Urinary bladder (tissue), 3 donors: ENCODE measurements at regions not wholly inside any gene's neighbourhood (a gene's known extent, or its start where the extent isn't known, plus 50 kb on each side); places are given as distances from the start of the nearest gene placed in this dataset.
A peak's percentile ranks its signal among the peaks of the same experiment; 100 is the strongest.

Experiments
- DNase-seq: peaks from one replicate; pipeline ENCODE4 v3.0.0-alpha.2; 2015; ENCODE audit errors: extremely low spot score
- H3K27ac ChIP-seq: one replicate; pipeline ENCODE4 v1.5.1; 2013; ENCODE audit warnings: low read depth, mild to moderate bottlenecking, moderate library complexity
- H3K36me3 ChIP-seq: one replicate; pipeline ENCODE4 v1.6.1; 2013; ENCODE audit warnings: mild to moderate bottlenecking, moderate library complexity; ENCODE audit not compliant: insufficient read depth
- H3K4me1 ChIP-seq: one replicate; pipeline ENCODE4 v1.6.1; 2013; ENCODE audit warnings: mild to moderate bottlenecking, moderate library complexity; ENCODE audit not compliant: insufficient read depth
- H3K4me3 ChIP-seq: one replicate; pipeline ENCODE4 v1.5.1; 2013; ENCODE audit warnings: low read depth, low read length
- WGBS: extraction: QIAGEN DNeasy Blood & Tissue Kit; methylation state at CpG from one replicate; pipeline ENCODE4 v1.1.7; 2013; 5-methylcytosine and 5-hydroxymethylcytosine counted together
- donor health status: healthy with polysubstance abuse.
- donor health status: healthy.

DNA sequence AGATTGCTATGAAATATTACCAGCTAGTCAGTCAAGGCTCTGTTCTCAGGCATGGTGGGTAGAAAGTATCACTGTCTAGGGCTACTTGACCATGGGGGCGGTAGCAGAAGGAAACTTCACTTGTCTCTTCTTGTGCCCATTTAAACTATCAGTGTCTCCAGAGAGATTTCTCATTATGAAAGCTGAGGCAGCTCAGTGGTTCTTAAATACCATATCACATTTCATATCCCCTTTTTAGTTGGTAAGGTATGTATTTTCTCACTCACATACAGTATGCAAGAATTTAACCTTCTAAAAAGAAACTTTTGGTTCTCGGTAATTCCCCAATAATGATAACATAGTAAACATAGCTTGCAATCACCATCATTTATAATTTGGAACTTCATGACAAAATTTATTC lies 1180.0 kb upstream of the TENM4 start:
- no peak overlapping the region for H3K4me3 ChIP-seq
- no peaks in the 10 kb centered on the region for H3K4me1 ChIP-seq
- WGBS: 94% methylated on average over 2 of the region's 2 CpGs
- DNase-seq: no peak
- no peak overlapping the region for H3K27ac ChIP-seq
- H3K36me3 ChIP-seq: no peaks in the 10 kb centered on the region

DNA sequence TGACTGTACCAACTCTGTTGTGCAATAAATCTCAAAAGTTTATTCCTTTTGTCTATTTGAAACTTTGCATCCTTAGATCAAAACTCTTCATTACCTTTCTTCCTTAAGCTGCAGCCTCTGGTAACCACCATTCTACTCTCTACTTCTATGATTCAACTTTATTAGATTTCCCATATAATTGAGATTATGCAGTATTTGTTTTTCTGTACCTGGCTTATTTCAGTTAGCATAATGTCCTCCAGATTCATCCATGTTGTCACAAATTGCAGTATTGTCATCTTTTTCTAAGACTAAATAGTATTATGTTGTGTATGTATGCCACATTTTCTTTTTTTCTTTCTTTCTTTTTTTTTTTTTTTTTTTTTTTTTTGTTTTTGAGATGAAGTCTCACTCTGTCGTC lies 1176.3 kb upstream of the TENM4 start:
- WGBS: 90% methylated on average over 1 of the region's 1 CpG
- no peak overlapping the region for H3K4me3 ChIP-seq
- DNase-seq: no peak
- no peaks in the 10 kb centered on the region for H3K4me1 ChIP-seq
- no peaks in the 10 kb centered on the region for H3K36me3 ChIP-seq
- H3K27ac ChIP-seq: no peak overlapping the region

DNA sequence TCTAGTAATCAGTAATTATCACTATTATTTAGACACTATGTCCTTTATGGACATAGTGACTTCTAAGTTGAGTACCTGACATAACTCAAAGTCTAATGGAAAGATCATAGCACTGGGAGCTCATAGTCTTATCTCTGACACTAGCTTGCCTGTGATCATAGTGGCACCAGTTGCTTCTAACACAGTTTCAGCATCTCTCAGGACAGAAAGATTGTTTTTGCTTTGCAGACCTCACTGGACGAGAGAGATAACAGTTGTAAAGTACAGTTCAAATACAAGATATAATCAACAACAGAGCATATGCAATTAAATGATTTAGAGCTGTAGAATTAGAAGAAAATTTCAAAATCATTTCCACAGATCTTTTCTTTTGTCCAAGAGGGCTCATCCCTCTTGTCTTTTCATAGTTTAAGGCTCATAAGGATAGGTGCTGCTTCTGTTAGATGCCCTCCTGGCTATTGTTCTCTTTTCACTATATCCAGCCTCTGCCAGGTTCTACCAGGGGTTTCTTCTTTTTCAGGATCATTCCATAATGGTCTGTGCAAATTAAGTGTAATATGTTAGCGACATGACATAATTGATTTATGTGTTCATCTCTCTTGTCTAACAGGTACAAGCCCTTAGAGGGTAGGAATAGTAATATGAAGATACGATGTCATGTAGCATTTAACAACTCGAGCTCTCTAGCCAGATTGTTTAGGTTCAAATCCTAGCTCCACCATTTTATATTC lies 1175.4 kb upstream of the TENM4 start:
- 79% methylated on average over 4 of the region's 4 CpGs for WGBS
- Histone ChIP-seq H3K27ac (no peak overlapping the region), H3K4me3 (no peak overlapping the region), H3K36me3 (no peaks in the 10 kb centered on the region), H3K4me1 (no peaks in the 10 kb centered on the region)
- no peak for DNase-seq

DNA sequence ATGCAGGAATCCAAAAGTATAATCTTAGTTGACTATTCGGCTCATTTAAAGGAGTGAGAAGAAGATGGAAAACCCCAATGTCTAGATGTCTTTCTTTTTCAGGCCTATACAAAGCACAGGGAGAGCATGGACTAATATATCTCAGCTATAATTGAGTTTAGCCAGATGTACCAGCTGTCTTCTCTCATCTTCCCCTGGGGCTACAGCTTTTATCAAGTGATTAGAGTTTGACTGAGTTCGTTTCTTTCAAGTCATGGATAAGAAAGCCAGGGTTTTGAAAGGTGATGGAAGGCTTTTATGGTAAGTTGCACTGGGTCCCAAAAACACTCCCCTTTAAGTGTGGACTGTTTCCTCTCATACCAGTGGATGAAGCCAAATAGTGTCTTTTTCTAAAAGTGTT lies 1172.8 kb upstream of the TENM4 start:
- Histone ChIP-seq H3K36me3 (no peaks in the 10 kb centered on the region), H3K27ac (no peak overlapping the region), H3K4me1 (no peaks in the 10 kb centered on the region), H3K4me3 (no peak overlapping the region)
- DNase-seq: peak; percentile 15
- WGBS: 31% methylated on average over 2 of the region's 2 CpGs

DNA sequence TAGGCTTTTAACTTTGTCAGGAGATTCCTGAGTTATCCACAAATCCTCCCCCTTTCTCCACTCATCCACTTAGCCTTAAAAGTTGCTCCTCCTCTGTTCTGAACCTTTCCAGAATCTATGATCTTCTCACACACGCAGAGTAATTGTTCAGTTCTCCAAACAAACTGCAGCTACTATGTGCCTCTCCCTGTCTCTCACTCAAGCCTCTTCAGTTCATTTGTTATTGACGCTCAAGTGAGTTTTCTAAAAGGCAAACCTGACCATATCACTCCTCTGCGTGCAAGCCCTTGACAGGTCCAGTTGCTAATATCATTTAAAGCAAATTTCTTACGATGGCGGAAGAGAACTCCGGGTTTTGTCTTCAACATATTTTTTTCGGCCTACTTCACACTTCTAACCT lies 1169.7 kb upstream of the TENM4 start:
- DNase-seq: no peak
- Histone ChIP-seq H3K27ac (no peak overlapping the region), H3K36me3 (no peaks in the 10 kb centered on the region), H3K4me1 (no peaks in the 10 kb centered on the region), H3K4me3 (no peak overlapping the region)
- WGBS: 95% methylated on average over 7 of the region's 7 CpGs

DNA sequence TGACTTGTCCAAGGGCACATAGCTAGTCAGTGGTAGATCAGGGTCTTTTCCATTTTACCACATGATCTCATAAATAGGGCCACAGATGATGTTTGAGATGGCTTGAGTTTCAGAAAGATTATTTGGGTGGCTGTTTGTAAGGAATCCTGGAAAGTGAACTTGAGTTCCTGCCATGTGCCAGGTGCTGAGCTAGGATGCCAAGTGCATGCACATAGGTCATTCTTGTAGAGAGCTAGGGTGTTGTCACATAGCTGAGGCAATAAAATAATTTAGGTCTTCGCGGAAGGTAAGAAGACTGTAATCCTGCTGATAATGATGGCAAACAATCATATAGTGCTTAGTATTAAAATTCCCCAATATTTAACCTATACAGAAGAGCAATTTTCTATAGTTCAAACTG lies 1162.6 kb upstream of the TENM4 start:
- no peak for DNase-seq
- no peaks in the 10 kb centered on the region for H3K36me3 ChIP-seq
- 94% methylated on average over 2 of the region's 2 CpGs for WGBS
- no peak overlapping the region for H3K4me3 ChIP-seq
- no peak overlapping the region for H3K27ac ChIP-seq
- no peaks in the 10 kb centered on the region for H3K4me1 ChIP-seq

DNA sequence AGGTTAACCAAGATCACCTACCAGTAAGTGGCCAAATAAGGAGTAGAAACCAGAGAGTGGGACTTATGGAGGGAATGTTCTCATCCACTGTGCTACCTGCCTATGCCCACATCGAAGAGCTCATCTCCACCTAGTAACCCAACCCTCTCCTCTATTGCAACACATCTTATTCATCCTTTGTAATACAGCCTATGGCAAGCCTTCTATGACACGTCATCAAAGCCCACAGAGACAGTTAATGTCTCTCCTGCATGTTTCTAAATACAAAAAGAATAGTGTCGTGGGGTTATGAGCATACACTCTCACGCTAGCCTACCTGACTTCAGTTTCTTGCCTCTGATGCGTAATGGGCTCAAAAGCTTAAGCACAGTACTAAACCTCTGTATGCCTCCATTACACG lies 1158.1 kb upstream of the TENM4 start:
- Histone ChIP-seq H3K36me3 (no peaks in the 10 kb centered on the region), H3K4me1 (no peaks in the 10 kb centered on the region), H3K4me3 (no peak overlapping the region), H3K27ac (no peak overlapping the region)
- 95% methylated on average over 6 of the region's 6 CpGs for WGBS
- DNase-seq: no peak

DNA sequence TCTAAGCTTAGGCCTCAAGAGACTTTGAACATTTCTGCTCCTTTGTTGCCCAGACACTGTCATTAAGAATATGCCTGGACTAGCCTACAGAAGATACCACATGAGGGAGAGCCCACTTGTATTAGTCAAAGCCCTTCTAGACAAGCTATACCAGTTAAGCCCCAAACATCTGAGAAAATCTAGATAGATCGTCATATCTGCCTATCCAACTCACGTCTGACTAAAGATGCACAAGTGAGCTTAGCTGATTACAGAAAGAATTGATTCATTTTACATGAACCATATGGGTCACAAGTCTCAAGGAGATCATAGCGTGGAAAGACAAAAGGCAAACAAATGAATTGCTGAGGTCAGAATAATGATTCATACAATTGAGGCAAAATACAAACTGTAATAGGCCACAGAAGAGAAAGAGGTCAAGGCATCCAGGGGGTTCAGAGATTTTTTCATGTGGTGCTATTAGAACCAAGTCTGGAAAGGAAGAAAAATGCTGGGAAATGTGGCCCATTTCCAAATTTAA lies 1155.5 kb upstream of the TENM4 start:
- 91% methylated on average over 3 of the region's 3 CpGs for WGBS

DNA sequence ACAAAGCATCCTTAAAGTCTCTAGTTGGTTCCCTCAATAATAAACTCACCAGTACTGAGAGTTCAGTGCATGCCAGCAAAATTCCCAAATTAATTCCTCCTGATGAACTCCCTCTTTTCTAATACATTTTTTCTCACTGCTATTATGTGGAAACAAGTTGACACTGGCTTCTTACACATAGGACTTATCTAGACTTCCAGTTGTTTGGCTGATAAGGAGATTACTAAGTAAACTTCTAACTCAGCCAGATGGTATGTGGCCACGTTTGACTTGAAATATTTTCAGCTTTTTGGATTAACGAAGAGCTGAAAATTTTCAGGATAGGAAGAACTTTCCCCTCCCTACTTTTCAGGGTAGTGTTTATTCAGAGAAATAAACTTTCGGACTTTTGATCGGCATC lies 1154.2 kb upstream of the TENM4 start:
- Histone ChIP-seq H3K4me3 (no peak overlapping the region), H3K36me3 (no peaks in the 10 kb centered on the region), H3K27ac (no peak overlapping the region), H3K4me1 (no peaks in the 10 kb centered on the region)
- WGBS: 12% methylated on average over 4 of the region's 4 CpGs
- DNase-seq: peak; percentile 14

More for the DNA sequence above, 1155.5 kb upstream of the TENM4 start:
- Histone ChIP-seq H3K4me3 (no peak overlapping the region), H3K27ac (no peak overlapping the region), H3K4me1 (no peaks in the 10 kb centered on the region), H3K36me3 (no peaks in the 10 kb centered on the region)
- no peak for DNase-seq

DNA sequence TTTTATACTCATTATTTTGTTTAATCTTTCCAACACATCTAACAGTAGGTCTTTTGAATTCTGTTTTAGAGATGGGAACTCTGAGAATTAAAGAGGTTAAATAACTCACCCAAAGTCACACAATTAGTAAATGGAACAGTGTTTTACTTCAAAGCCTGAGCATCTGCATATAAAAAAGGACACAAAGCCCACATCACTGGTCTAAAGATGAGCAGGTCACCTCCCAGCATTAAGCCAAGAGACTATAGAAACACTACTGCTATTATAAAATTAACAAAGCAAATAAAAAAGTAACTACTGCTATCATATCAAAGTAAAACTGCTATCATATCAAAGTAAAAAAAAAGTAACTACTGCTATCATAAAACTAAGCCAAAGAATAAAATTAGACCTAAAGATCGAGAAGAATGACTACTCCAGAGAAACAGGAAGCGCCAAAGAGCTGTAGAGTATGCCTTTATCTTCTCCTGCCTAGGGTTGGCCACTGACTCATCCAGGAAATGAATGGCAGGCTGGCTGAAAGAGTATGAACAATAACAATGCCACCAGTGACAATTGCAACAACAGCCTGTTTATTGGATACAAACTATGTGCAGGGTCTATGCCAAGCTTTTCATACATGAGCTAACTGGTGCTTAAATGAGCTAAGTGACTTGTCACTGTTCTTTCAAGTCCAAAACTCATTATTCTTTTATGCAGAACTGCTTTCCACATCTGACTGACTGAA lies 1153.0 kb upstream of the TENM4 start:
- no peak overlapping the region for H3K27ac ChIP-seq
- 50% methylated on average over 2 of the region's 2 CpGs for WGBS
- DNase-seq: no peak

DNA sequence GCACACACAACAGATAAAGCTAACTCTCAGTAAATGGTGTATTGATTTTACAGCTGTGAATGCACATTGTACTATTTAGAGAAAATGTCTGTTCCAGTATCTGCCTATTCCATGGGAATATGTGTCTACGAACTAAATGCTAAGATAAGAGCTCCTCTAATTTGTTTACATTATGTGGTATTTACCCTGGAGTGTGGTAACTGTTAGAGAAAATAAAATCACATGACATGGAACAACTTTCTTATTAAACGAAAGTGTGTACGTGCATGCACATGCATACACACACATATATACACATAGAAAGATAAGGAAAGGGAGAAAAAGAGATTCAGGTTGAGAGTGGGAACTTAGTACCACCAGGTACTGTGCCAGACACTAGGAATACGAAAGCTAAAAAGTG lies 1151.7 kb upstream of the TENM4 start:
- Histone ChIP-seq H3K4me3 (no peak overlapping the region), H3K36me3 (no peaks in the 10 kb centered on the region), H3K4me1 (no peaks in the 10 kb centered on the region), H3K27ac (no peak overlapping the region)
- DNase-seq: no peak
- 69% methylated on average over 4 of the region's 4 CpGs for WGBS

More for the DNA sequence above, 1153.0 kb upstream of the TENM4 start:
- Histone ChIP-seq H3K4me3 (no peak overlapping the region), H3K4me1 (no peaks in the 10 kb centered on the region), H3K36me3 (no peaks in the 10 kb centered on the region)

DNA sequence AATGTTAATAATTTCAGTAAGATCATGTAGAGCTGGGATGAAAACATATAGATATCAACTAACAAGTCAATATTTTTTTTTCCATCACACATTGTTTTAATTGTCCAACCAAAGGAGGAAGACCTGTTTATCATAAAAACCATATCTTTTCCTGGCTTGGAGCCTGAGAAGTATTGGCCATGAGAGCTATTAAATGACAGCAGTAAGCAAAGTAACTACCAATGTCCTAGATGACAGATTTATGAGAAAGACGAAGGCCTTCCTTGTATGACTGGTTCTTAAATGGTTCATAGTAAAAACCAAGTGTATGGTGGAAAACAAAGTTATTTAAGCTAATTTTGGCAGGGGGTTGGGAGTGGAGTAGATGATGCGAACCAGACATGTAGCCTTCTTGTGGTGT lies 1147.1 kb upstream of the TENM4 start:
- Histone ChIP-seq H3K27ac (no peak overlapping the region), H3K36me3 (no peaks in the 10 kb centered on the region), H3K4me1 (no peaks in the 10 kb centered on the region), H3K4me3 (no peak overlapping the region)
- DNase-seq: no peak
- WGBS: 61% methylated on average over 2 of the region's 2 CpGs

DNA sequence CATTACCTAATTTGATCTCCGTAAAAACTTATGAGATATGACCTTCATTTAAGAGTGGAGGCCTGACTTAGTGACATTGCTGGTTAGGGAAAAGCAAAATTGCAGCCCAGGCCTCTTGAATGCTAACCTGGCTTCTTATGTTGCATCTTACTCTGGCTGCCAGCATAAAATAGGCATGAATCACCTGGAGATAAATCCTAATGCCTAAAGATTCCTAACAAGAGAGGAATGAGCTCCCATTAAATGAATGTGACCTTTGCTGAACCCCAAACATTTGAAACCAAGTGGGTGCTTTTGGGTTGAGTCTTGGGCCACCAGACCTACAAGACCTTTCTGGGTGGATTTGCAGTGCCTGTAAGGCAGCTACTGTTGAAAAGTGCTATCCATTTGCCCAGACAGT lies 1145.6 kb upstream of the TENM4 start:
- Histone ChIP-seq H3K4me1 (no peaks in the 10 kb centered on the region), H3K27ac (no peak overlapping the region), H3K4me3 (no peak overlapping the region), H3K36me3 (no peaks in the 10 kb centered on the region)
- WGBS: 93% methylated on average over 1 of the region's 1 CpG
- no peak for DNase-seq

DNA sequence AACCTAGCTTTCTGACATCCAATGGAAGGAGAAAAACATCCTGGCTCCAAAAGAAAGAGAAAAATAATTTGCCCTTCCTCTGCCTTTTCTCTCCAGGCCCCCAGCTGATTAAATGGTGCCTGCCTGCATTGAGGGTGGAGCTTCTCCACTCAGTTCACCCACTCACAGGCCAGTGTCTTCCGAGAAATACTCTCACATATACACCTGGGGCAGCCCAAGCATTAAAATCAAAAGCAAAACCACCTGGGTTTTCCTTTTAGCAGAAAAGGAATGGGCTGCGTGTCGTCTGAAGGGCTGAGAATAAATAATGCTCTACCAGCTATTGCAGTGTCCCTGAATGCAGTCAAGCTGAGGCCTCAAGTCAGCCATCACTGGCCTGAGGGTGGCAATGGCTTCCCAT lies 1143.8 kb upstream of the TENM4 start:
- no peak overlapping the region for H3K4me3 ChIP-seq
- no peaks in the 10 kb centered on the region for H3K36me3 ChIP-seq
- no peak for DNase-seq
- H3K27ac ChIP-seq: no peak overlapping the region
- 97% methylated on average over 3 of the region's 3 CpGs for WGBS
- H3K4me1 ChIP-seq: no peaks in the 10 kb centered on the region
